ENCODE measurements at regions not wholly inside any gene's neighbourhood (a gene's known extent, or its start where the extent isn't known, plus 50 kb on each side); places are given as distances from the start of the nearest gene placed in this dataset.

- Histone ChIP-seq H3K4me3 (no peak overlapping the region), H3K9me3 (replicated peaks in 1 of 11) (peaks cover 12 to 21% (median 14%) of the 10 kb centered on the region in 11 experiments), H3K4me2 (no peak overlapping the region), H3K9ac (no peak overlapping the region), H3K27me3 (no peaks in the 10 kb centered on the region), H3K4me1 (no peaks in the 10 kb centered on the region), H4K20me1 (no peaks in the 10 kb centered on the region), H3K36me3 (no peaks in the 10 kb centered on the region), H3K27ac (no peak overlapping the region)
- no peak for TF ChIP-seq Cebpa-rat (IDR thresholded peaks at IDR 0.05)
Measured at GRCh38 chr11:106263527-106263926, 186.1 kb downstream of the AASDHPPT start.

DNA sequence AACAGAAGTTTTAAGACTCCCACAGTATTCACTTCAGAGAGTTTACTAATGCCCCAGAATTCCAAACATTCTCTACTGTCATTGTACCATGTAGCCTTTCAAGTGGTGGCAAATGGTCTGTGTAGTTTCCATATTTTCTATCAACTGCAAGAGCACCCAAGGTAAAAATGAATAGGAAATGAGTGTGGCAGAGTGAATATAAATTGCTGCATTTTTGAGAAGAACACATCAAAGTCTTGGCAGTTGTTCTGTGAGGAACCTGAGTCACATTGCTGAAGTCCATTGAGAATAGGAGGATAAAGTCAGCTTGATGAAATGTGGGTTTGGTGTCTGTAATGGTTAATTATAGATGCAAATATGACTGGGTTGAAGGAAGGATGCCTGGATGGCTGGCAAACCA lies 193.6 kb downstream of the AASDHPPT start:
- TF ChIP-seq Cebpa-rat (IDR thresholded peaks at IDR 0.05) = no peak
- H3K4me3 ChIP-seq = no peak overlapping the region

GRCh38 chr11:106271686-106272085 lies 194.2 kb downstream of the AASDHPPT start:
- Histone ChIP-seq H3K4me2 (no peak overlapping the region), H4K20me1 (no peaks in the 10 kb centered on the region)

More for the DNA sequence above, 193.6 kb downstream of the AASDHPPT start:
- Histone ChIP-seq H3K27me3 (no peaks in the 10 kb centered on the region), H3K27ac (no peak overlapping the region), H3K9ac (no peak overlapping the region), H3K9me3 (replicated peaks in 1 of 11) (peaks cover 12 to 21% (median 16%) of the 10 kb centered on the region in 11 experiments), H3K4me1 (no peaks in the 10 kb centered on the region), H3K4me2 (no peak overlapping the region), H3K36me3 (no peaks in the 10 kb centered on the region), H4K20me1 (no peaks in the 10 kb centered on the region)

DNA sequence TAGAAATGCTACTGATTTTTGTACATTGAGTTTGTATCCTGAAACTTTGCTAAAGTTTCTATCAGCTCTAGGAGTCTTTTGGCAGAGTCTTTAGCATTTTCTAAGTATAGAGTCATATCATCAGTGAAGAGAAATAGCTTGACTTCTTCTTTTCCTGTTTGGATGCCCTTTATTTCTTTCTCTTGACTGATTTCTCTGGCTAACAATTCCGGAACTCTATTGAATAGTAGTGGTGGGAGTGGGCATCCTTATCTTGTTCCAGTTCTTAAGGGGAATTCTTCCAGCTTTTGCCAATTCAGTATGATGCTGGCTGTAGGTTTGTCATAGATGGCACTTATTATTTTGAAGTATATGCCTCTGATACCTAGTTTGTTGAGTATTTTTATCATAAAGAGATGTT lies 197.7 kb downstream of the AASDHPPT start:
- TF ChIP-seq Cebpa-rat (IDR thresholded peaks at IDR 0.05) = no peak
- Histone ChIP-seq H4K20me1 (no peaks in the 10 kb centered on the region), H3K4me3 (no peak overlapping the region), H3K36me3 (no peaks in the 10 kb centered on the region), H3K4me2 (no peak overlapping the region), H3K4me1 (no peaks in the 10 kb centered on the region), H3K9me3 (replicated peaks in 1 of 11) (peaks cover 0 to 7% (median 0%) of the 10 kb centered on the region in 11 experiments; a peak in 1 of 22 replicates), H3K9ac (no peak overlapping the region), H3K27me3 (no peaks in the 10 kb centered on the region), H3K27ac (no peak overlapping the region)

More at GRCh38 chr11:106271686-106272085, 194.2 kb downstream of the AASDHPPT start:
- Histone ChIP-seq H3K9ac (no peak overlapping the region), H3K4me3 (no peak overlapping the region), H3K36me3 (no peaks in the 10 kb centered on the region), H3K27ac (no peak overlapping the region), H3K9me3 (replicated peaks in 1 of 11) (peaks cover 9 to 18% (median 11%) of the 10 kb centered on the region in 11 experiments), H3K27me3 (no peaks in the 10 kb centered on the region), H3K4me1 (no peaks in the 10 kb centered on the region)
- TF ChIP-seq Cebpa-rat (IDR thresholded peaks at IDR 0.05) = no peak

DNA sequence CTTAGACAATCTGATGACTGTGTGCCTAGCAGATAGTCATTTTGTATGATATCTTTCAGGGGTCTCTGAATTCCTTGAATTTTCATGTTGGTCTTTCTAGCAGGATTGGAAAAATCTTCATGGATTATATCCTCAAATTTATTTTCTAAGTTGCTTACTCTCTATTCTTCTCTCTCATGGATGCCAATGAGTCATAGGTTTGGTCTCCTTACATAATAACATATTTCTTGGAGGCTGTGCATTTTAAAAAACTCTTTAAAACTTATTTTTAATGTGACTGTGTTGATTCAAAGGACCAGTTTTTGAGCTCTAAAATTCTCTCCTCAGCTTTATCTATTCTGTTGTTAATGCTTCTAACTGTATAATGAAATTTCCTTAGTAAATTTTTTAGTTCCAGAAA lies 198.7 kb downstream of the AASDHPPT start:
- no peaks in the 10 kb centered on the region for H4K20me1 ChIP-seq
- no peak overlapping the region for H3K9ac ChIP-seq
- H3K4me1 ChIP-seq = no peaks in the 10 kb centered on the region
- H3K4me2 ChIP-seq = no peak overlapping the region
- peaks cover 0 to 7% (median 0%) of the 10 kb centered on the region in 11 experiments; a peak in 1 of 22 replicates for H3K9me3 ChIP-seq (replicated peaks in 1 of 11)
- no peaks in the 10 kb centered on the region for H3K36me3 ChIP-seq
- no peaks in the 10 kb centered on the region for H3K27me3 ChIP-seq
- H3K27ac ChIP-seq = no peak overlapping the region
- no peak for TF ChIP-seq Cebpa-rat (IDR thresholded peaks at IDR 0.05)
- no peak overlapping the region for H3K4me3 ChIP-seq

DNA sequence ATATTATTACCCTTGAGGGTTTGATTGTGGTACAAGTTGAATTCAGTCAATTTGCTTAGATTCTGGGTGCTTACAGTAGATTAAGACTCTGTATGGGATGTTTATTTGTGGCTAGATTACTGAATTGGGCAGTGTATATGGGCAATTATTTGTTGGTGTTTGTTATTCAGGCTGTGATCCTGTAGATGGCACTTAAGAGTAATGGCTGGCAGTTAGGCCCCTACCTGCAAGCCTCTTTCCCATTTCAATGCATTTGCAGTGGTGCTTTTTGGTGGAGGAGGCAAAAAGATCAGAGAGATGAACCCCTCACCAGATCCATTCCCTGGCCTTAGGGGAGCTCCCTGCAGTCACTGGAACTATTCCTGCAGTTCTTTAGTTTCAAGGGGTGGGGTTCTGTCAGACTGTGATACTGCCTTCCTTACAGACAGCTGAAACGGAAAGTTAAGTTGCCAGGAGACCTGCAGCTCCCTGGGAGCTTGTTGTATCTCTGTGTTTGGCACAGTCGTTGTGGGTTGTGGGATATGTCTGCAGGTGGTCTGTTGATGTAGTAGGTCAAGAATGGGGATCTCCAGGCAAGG lies 199.5 kb downstream of the AASDHPPT start:
- no peak overlapping the region for H3K27ac ChIP-seq
- no peaks in the 10 kb centered on the region for H3K4me1 ChIP-seq
- H3K36me3 ChIP-seq = no peaks in the 10 kb centered on the region
- no peak overlapping the region for H3K4me3 ChIP-seq
- H4K20me1 ChIP-seq = no peaks in the 10 kb centered on the region
- peaks cover 0 to 7% (median 0%) of the 10 kb centered on the region in 11 experiments; a peak in 1 of 22 replicates for H3K9me3 ChIP-seq (replicated peaks in 1 of 11)
- no peak for TF ChIP-seq Cebpa-rat (IDR thresholded peaks at IDR 0.05)
- no peak overlapping the region for H3K9ac ChIP-seq
- no peak overlapping the region for H3K4me2 ChIP-seq
- H3K27me3 ChIP-seq = no peaks in the 10 kb centered on the region

- H3K27ac ChIP-seq = no peak overlapping the region
- peaks cover 0 to 7% (median 0%) of the 10 kb centered on the region in 11 experiments; a peak in 1 of 22 replicates for H3K9me3 ChIP-seq (replicated peaks in 1 of 11)
- no peak for TF ChIP-seq Cebpa-rat (IDR thresholded peaks at IDR 0.05)
- no peaks in the 10 kb centered on the region for H4K20me1 ChIP-seq
- no peak overlapping the region for H3K4me3 ChIP-seq
- H3K27me3 ChIP-seq = no peaks in the 10 kb centered on the region
- no peaks in the 10 kb centered on the region for H3K4me1 ChIP-seq
- H3K36me3 ChIP-seq = no peaks in the 10 kb centered on the region
- no peak overlapping the region for H3K4me2 ChIP-seq
- no peak overlapping the region for H3K9ac ChIP-seq
Measured at GRCh38 chr11:106277484-106277883, 200.0 kb downstream of the AASDHPPT start.

DNA sequence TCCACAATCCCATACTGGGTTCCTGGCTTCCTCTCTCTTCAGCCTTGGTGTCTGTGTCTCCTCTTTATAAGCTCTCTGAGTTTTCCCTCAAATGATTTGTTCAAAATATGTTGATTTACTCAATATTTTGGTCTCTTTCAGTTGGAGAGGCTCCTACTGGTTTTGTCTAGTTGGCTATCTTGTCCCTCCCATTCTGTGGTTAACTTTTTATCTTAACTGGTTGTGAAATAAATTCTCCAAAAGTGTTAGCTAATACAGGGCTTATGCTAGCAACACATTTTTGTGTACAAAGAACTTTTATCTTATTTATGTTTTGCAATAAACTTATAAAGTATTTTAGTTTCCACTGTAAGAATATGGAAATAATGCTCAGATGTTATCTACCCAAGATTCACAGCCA lies 200.9 kb downstream of the AASDHPPT start:
- Histone ChIP-seq H3K4me2 (no peak overlapping the region), H3K36me3 (no peaks in the 10 kb centered on the region), H3K27ac (no peak overlapping the region), H3K9me3 (replicated peaks in 1 of 11) (peaks cover 0 to 3% (median 0%) of the 10 kb centered on the region in 11 experiments; a peak in 1 of 22 replicates), H3K27me3 (no peaks in the 10 kb centered on the region), H3K4me3 (no peak overlapping the region), H3K4me1 (no peaks in the 10 kb centered on the region), H4K20me1 (no peaks in the 10 kb centered on the region), H3K9ac (no peak overlapping the region)
- TF ChIP-seq Cebpa-rat (IDR thresholded peaks at IDR 0.05) = no peak

- Histone ChIP-seq H3K4me1 (no peaks in the 10 kb centered on the region), H3K27me3 (no peaks in the 10 kb centered on the region), H4K20me1 (no peaks in the 10 kb centered on the region), H3K4me3 (no peak overlapping the region), H3K9ac (no peak overlapping the region), H3K27ac (no peak overlapping the region), H3K9me3 (replicated peaks in 1 of 11) (no peaks in the 10 kb centered on the region), H3K36me3 (no peaks in the 10 kb centered on the region), H3K4me2 (no peak overlapping the region)
- no peak for TF ChIP-seq Cebpa-rat (IDR thresholded peaks at IDR 0.05)
Measured at GRCh38 chr11:106280036-106280435, 202.6 kb downstream of the AASDHPPT start.

GRCh38 chr11:106281455-106282173 lies 204.2 kb downstream of the AASDHPPT start:
- Histone ChIP-seq H3K9ac (no peak overlapping the region), H3K4me1 (no peaks in the 10 kb centered on the region), H3K36me3 (no peaks in the 10 kb centered on the region), H3K27ac (no peak overlapping the region), H3K9me3 (replicated peaks in 1 of 11) (no peaks in the 10 kb centered on the region), H3K4me2 (no peak overlapping the region), H4K20me1 (no peaks in the 10 kb centered on the region), H3K4me3 (no peak overlapping the region), H3K27me3 (no peaks in the 10 kb centered on the region)
- no peak for TF ChIP-seq Cebpa-rat (IDR thresholded peaks at IDR 0.05)
